Aorta (tissue), 5 donors: ENCODE measurements at regions not wholly inside any gene's neighbourhood (a gene's known extent, or its start where the extent isn't known, plus 50 kb on each side); places are given as distances from the start of the nearest gene placed in this dataset.

Source experiments
- ATAC-seq: fragments of 200-7000 bp; cut with Tn5 transposase; one replicate; pipeline ENCODE4 v1.9.1; 2022; ENCODE audit warnings: moderate library complexity; ENCODE audit not compliant: low FRiP score
- DNase-seq, 2 donors: peaks; one replicate each; pipeline ENCODE4 v3.0.0-alpha.2; 2020
- H3K27ac ChIP-seq, 2 donors: one replicate each; pipeline ENCODE4 v1.5.1; 2013; ENCODE audit warnings: low read length in 2 of 2, mild to moderate bottlenecking in 2 of 2, moderate library complexity in 2 of 2, control low read depth in 1 of 2, inconsistent platforms in 1 of 2, low read depth in 1 of 2
- H3K27me3 ChIP-seq, 2 donors: one replicate each; pipeline ENCODE4 v1.6.1; 2013; ENCODE audit warnings: control low read depth in 1 of 2, low read length in 1 of 2, mild to moderate bottlenecking in 1 of 2, moderate library complexity in 1 of 2; ENCODE audit not compliant: insufficient read depth in 2 of 2, control insufficient read depth in 1 of 2
- H3K36me3 ChIP-seq, 2 donors: one replicate each; pipeline ENCODE4 v1.6.1; 2013; ENCODE audit warnings: control low read depth in 1 of 2, low read length in 1 of 2, mild to moderate bottlenecking in 1 of 2; ENCODE audit not compliant: insufficient read depth in 2 of 2, control insufficient read depth in 1 of 2
- H3K4me1 ChIP-seq, 2 donors: one replicate each; pipeline ENCODE4 v1.6.1; 2013; ENCODE audit warnings: low read length in 2 of 2, control low read depth in 1 of 2, mild to moderate bottlenecking in 1 of 2, moderate library complexity in 1 of 2; ENCODE audit not compliant: insufficient read depth in 2 of 2, control insufficient read depth in 1 of 2
- H3K4me3 ChIP-seq, 2 donors: one replicate each; pipeline ENCODE4 v1.5.1; 2013; ENCODE audit warnings: low read length in 2 of 2, control low read depth in 1 of 2, mild to moderate bottlenecking in 1 of 2
- H3K9me3 ChIP-seq: one replicate; pipeline ENCODE4 v1.6.1; 2013; ENCODE audit warnings: mild to moderate bottlenecking, low read length; ENCODE audit not compliant: control insufficient read depth
- WGBS, 2 donors: extraction: QIAGEN DNeasy Blood & Tissue Kit; methylation state at CpG; one replicate each; pipeline ENCODE4 v1.1.7; 2013; 5-methylcytosine and 5-hydroxymethylcytosine counted together
- intact Hi-C, 2 donors: fragments of 100-400 bp; cut with DNase I; formaldehyde crosslinking; loops; one replicate each; pipeline versions ENCODE4 v1.14.2 to v1.15.0; 2022
- donor health status: healthy with polysubstance abuse.
- donor health status: Bipolar disorder and iron deficiency.
- donor health status: DM: no; HTN: no; CAD: no.
- donor health status: DM: no; HTN: no; CAD: no.
- donor health status: DM: yes; HTN: yes; CAD: no.

DNA sequence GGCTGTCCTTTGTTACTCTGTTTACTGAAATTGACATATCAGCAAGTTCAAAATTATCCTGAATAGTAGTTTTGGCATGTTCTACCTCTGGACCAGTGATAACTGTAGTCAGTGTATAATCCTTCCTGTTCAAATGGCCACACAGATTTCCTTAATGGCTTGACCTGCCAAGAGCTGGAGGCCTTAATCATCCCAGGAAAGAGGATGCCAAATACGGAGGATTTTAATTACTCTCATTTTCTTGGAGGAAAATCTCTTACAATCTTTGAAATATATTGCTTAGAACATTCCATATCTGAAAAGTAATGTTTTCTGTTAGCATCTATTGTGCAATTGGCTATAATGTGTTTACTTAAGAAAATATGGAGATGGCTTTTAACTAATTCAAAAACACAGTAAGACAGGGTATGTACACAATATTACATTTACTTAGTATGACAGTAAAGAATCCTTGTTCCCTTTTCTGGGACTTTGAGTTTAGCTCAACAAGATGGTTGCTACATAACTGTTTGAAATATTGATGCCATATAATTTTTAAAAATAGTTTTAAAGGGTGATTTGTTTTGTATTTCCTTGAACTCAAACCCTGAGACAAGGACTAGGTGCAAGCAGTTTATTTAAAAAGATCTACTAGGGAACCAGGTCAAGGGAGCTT lies 68.9 kb upstream of the SELENOP start:
- Histone ChIP-seq H3K36me3 (no peaks in the 10 kb centered on the region), H3K9me3 (no peaks in the 10 kb centered on the region), H3K27me3 (no peaks in the 10 kb centered on the region), H3K4me1 (no peaks in the 10 kb centered on the region), H3K4me3 (no peak overlapping the region), H3K27ac (no peak overlapping the region)
- DNase-seq (no peak), ATAC-seq (no peak)
- WGBS, 2 donors, result 78 to 79% methylated on average over 1 of the region's 1 CpG
- intact Hi-C loops, result loop anchor here in 1 of 2 donors (10.0 kb wide), 1 partner anchor 1026 kb away; no protein-coding TSS in a partner anchor

DNA sequence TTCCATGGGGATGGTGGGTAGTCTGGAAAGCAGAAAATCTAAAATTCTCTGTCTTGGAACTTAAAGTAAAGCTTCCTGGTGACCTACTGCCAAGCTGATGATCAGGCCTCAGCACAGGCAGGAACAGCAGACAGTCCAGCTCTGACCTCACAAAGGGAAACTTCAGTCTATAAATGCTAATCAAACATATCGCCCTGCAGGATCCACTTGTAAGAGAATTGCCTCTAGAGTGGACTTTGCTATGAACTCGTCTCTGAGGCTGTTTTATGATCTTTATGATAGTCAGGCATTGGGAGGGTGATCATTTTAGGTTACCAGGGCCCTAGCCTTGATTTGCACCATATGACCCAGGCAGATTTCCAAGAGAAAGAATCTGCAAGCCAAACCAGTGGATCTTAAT lies 67.6 kb upstream of the SELENOP start:
- Histone ChIP-seq H3K4me1 (no peaks in the 10 kb centered on the region), H3K36me3 (no peaks in the 10 kb centered on the region), H3K4me3 (no peak overlapping the region), H3K9me3 (no peaks in the 10 kb centered on the region), H3K27me3 (no peaks in the 10 kb centered on the region), H3K27ac (no peak overlapping the region)
- intact Hi-C loops, result no loop called here
- DNase-seq (no peak), ATAC-seq (no peak)
- WGBS, 2 donors, result 90 to 92% methylated on average over 2 of the region's 2 CpGs

DNA sequence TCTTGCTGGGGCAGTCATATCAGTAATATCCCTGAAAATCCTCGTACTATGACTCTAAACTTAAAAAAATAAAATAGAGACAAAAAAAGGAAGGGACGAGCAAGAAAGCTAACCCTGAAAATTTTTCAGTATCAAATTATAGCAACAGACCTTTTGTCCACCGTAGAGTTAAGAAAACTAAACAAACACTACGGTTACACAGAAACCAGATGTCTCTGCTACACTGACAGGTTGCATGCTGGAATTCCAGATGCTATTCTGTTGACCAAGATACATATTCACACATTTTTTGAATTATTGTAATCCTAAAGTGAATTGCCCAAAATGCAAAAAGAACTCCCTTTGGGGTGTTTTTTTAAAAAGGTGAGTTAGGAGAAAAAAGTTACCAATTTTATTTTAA lies 66.9 kb upstream of the SELENOP start:
- intact Hi-C loops, result no loop called here
- Histone ChIP-seq H3K27ac (no peak overlapping the region), H3K9me3 (no peaks in the 10 kb centered on the region)

DNA sequence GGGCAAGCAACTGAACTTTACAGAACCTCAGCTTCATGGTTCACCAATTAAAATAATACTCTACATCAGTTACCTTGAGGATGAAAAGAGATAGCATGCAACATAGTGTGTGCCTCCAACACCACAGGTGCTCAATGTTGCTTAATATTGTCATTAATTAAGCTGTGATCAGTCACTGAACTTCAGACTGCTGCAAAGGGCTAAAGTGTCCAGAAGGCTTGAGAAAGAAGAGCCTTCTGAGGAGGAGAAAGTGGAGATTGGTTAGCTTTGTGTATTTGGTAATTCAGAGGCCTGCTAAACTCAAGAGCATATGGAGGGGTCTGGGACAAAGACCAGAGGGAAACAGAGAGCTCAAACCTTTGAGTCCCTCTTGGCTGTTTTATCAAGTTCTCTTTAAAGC lies 66.3 kb upstream of the SELENOP start:
- Histone ChIP-seq H3K27ac (no peak overlapping the region), H3K36me3 (no peaks in the 10 kb centered on the region), H3K4me1 (no peaks in the 10 kb centered on the region), H3K9me3 (no peaks in the 10 kb centered on the region), H3K4me3 (no peak overlapping the region), H3K27me3 (no peaks in the 10 kb centered on the region)
- ATAC-seq (no peak), DNase-seq (no peak)
- intact Hi-C loops, result no loop called here

More for the DNA sequence above, 66.9 kb upstream of the SELENOP start:
- no peak for ATAC-seq
- H3K4me3 ChIP-seq, result no peak overlapping the region
- DNase-seq, result no peak
- no peaks in the 10 kb centered on the region for H3K27me3 ChIP-seq
- H3K36me3 ChIP-seq, result no peaks in the 10 kb centered on the region
- 73 to 79% methylated on average over 4 of the region's 4 CpGs for WGBS, 2 donors
- H3K4me1 ChIP-seq, result no peaks in the 10 kb centered on the region

DNA sequence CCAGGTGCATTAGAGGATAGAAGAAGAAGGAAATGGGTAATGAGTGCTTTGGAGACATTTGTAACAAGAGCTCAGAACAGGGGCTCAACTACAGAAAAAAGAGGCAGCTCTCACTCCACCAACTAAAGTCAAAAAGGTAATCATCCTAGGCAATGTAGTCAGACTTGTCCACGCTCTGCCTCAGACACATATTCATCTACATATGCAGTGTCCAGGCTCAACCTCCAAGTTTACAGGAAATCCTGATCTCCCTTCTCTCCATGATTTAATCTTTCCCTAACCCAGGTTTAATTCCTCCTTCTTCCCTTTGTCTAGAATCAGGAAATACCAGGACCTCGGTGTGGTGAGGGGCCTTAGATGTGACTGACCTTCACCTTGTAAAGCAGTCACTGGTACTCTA lies 65.7 kb upstream of the SELENOP start:
- H3K4me1 ChIP-seq, result no peaks in the 10 kb centered on the region
- no peak overlapping the region for H3K27ac ChIP-seq
- no peak for ATAC-seq
- WGBS, 2 donors, result 84% methylated on average over 2 of the region's 2 CpGs
- no peaks in the 10 kb centered on the region for H3K36me3 ChIP-seq
- intact Hi-C loops, result no loop called here
- DNase-seq, result no peak
- H3K27me3 ChIP-seq, result no peaks in the 10 kb centered on the region
- H3K4me3 ChIP-seq, result no peak overlapping the region
- H3K9me3 ChIP-seq, result no peaks in the 10 kb centered on the region

DNA sequence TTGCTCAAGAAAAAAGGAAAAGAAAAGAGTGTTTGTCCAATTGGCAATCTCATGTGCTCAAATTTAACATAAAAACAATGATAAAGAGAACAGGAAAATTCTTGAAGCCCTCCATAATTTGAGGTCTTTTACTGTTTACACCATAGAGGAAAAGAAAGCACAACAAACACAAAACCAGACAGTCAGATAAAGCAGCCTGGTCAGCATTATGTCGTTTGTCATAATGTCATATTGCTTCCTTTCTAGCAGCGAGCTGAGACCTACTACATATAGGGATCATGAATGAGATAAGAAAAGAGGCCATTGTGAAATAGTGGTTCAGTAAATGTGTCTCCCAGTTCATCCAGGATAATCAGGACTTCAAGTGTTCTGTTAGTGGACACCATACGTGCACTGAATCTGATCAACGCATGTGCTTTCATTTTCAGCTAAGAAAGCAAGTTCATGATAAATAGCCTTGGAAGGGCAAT lies 64.7 kb upstream of the SELENOP start:
- Histone ChIP-seq H3K4me1 (no peaks in the 10 kb centered on the region), H3K27ac (no peak overlapping the region), H3K9me3 (no peaks in the 10 kb centered on the region), H3K4me3 (no peak overlapping the region), H3K36me3 (no peaks in the 10 kb centered on the region), H3K27me3 (no peaks in the 10 kb centered on the region)
- no peak for ATAC-seq
- WGBS, 2 donors, result 6 to 10% methylated on average over 4 of the region's 4 CpGs
- intact Hi-C loops, result no loop called here
- no peak for DNase-seq

DNA sequence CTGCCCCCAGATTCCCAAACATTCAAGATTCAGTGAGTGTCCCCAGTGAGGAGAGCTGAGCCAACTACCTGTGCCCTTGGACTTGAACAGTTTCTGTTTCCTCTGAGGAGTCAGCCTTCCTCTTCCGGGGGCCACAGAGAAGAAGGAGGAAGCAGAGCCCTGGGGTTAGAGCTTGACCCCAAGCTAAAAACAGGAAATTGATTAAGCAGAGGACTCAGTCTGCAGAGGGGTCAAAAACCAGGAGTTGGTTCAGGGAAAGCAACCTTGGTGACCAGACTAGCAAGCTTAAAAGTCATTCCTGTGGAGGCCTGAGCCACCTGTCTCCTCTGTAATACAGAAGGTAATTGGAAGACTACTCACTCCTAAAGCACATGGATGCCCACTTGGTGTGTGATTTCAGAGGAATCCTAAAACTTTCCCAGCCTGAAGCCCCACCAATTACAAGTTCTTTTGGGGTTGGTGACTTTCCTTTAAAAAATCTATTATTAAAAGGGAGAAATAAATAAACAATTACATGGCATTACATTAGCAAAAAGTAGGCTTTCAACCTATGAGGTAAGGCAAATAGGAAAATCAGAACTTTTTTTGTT lies 64.2 kb upstream of the SELENOP start:
- intact Hi-C loops, result no loop called here
- Histone ChIP-seq H3K27me3 (no peaks in the 10 kb centered on the region), H3K9me3 (no peaks in the 10 kb centered on the region), H3K36me3 (no peaks in the 10 kb centered on the region), H3K27ac (no peak overlapping the region), H3K4me3 (no peak overlapping the region), H3K4me1 (no peaks in the 10 kb centered on the region)
- ATAC-seq (no peak), DNase-seq (no peak)
- WGBS, 2 donors, result 64 to 87% methylated on average over 1 of the region's 1 CpG

DNA sequence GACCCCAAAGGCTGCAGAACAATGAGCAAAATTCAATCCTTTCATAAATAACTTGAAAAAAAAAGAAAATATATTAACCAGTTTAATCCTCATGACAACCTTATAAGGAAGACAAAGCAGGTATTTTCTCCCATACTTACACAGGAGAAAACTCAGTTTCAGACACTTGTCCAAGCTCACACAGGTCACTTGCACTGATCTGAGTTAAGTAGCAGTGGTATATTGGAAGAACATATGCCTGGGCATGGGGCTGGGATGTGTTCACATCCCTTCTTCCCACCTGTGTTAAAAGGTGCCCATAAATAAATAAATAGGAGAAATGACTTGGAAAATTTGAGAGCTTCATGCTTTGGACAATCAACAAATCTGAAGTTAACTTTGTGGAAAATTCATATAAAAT lies 63.5 kb upstream of the SELENOP start:
- ATAC-seq (no peak), DNase-seq (no peak)
- intact Hi-C loops, result no loop called here
- Histone ChIP-seq H3K27ac (no peak overlapping the region), H3K9me3 (no peaks in the 10 kb centered on the region), H3K36me3 (no peaks in the 10 kb centered on the region), H3K4me3 (no peak overlapping the region), H3K27me3 (no peaks in the 10 kb centered on the region), H3K4me1 (no peaks in the 10 kb centered on the region)

DNA sequence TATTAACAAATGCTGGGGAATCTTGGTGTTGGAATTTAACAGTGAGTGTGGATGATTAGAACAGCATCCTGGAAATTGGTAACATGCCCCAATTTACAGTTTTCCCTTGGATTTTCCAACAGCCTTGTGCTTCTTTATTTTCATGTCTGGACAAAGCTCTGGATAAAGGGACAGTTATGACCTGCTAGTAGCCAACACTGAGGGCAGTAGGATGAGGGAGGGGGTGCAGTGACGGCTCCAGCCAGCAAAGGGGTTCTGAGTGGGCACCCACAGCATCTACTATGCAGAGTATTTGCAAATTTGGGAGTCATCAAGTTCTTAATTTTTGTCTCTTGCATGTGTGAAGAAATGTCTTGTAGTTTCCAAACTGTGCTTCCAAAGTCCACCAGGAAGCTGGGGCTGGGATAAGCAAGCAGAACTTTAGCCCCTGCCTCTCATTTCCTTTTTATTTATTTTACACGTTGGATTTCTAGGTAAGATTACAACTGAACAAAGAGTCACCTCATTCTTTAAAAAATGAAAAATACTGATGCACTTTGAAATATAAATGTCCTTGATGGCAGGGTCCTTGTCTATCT lies 63.0 kb upstream of the SELENOP start:
- WGBS, 2 donors, result 63 to 66% methylated on average over 2 of the region's 2 CpGs
- Histone ChIP-seq H3K4me1 (no peaks in the 10 kb centered on the region), H3K4me3 (no peak overlapping the region), H3K27ac (no peak overlapping the region), H3K27me3 (no peaks in the 10 kb centered on the region), H3K36me3 (no peaks in the 10 kb centered on the region), H3K9me3 (no peaks in the 10 kb centered on the region)
- DNase-seq, result no peak
- intact Hi-C loops, result no loop called here
- no peak for ATAC-seq
